ENCODE measurements at regions not wholly inside any gene's neighbourhood (a gene's known extent, or its start where the extent isn't known, plus 50 kb on each side); places are given as distances from the start of the nearest gene placed in this dataset.

GRCh38 chr13:105336706-105337576 lies 1198.5 kb downstream of the EFNB2 start:
- DNase-seq, result no peak

GRCh38 chr13:105334211-105334610 lies 1201.3 kb downstream of the EFNB2 start:
- no peak for DNase-seq

GRCh38 chr13:105333416-105333815 lies 1202.0 kb downstream of the EFNB2 start:
- DNase-seq, result no peak

GRCh38 chr13:105329359-105329758 lies 1206.1 kb downstream of the EFNB2 start:
- DNase-seq, result no peak

GRCh38 chr13:105328212-105328611 lies 1207.2 kb downstream of the EFNB2 start:
- DNase-seq, result no peak

- no peak for DNase-seq
Measured at GRCh38 chr13:105327581-105328126, 1207.8 kb downstream of the EFNB2 start.

GRCh38 chr13:105319875-105320274 lies 1215.6 kb downstream of the EFNB2 start:
- DNase-seq, result no peak

- no peak for DNase-seq
Measured at GRCh38 chr13:105316731-105317130, 1218.7 kb downstream of the EFNB2 start.

- no peak for DNase-seq
Measured at GRCh38 chr13:105312906-105313305, 1222.6 kb downstream of the EFNB2 start.

GRCh38 chr13:105311094-105311493 lies 1224.4 kb downstream of the EFNB2 start:
- no peak for DNase-seq

GRCh38 chr13:105307776-105308175 lies 1227.7 kb downstream of the EFNB2 start:
- no peak for DNase-seq

GRCh38 chr13:105297839-105298238 lies 1237.6 kb downstream of the EFNB2 start:
- no peak for DNase-seq

- DNase-seq, result no peak
Measured at GRCh38 chr13:105291987-105292386, 1243.5 kb downstream of the EFNB2 start.

GRCh38 chr13:105290596-105290995 lies 1244.9 kb downstream of the EFNB2 start:
- DNase-seq, result no peak

- DNase-seq, result no peak
Measured at GRCh38 chr13:105285526-105285925, 1249.9 kb downstream of the EFNB2 start.

- no peak for DNase-seq
Measured at GRCh38 chr13:105282406-105283285, 1252.8 kb downstream of the EFNB2 start.

- DNase-seq, result no peak
Measured at GRCh38 chr13:105278943-105279381, 1256.5 kb downstream of the EFNB2 start.

GRCh38 chr13:105276571-105276970 lies 1258.9 kb downstream of the EFNB2 start:
- DNase-seq, result no peak

- no peak for DNase-seq
Measured at GRCh38 chr13:105273665-105274222, 1261.7 kb downstream of the EFNB2 start.

GRCh38 chr13:105272660-105273631 lies 1262.5 kb downstream of the EFNB2 start:
- DNase-seq, result peak; percentile 65

GRCh38 chr13:105266615-105267014 lies 1268.8 kb downstream of the EFNB2 start:
- no peak for DNase-seq

- no peak for DNase-seq
Measured at GRCh38 chr13:105262579-105262978, 1272.9 kb downstream of the EFNB2 start.
